IPS-15b (cell line): ENCODE measurements at regions not wholly inside any gene's neighbourhood (a gene's known extent, or its start where the extent isn't known, plus 50 kb on each side); places are given as distances from the start of the nearest gene placed in this dataset.
"Not testable (repeated sequence)": the region's sequence is repeated elsewhere in the genome, so short reads cannot be mapped to it uniquely, and the experiment has no call there.

Experiments used
- H3K27me3 ChIP-seq: one replicate; pipeline ENCODE4 v1.6.1; 2013; ENCODE audit warnings: low read length; ENCODE audit not compliant: control insufficient read depth, insufficient read depth
- H3K36me3 ChIP-seq: one replicate; pipeline ENCODE4 v1.6.1; 2013; ENCODE audit warnings: low read length; ENCODE audit not compliant: control insufficient read depth, insufficient read depth
- H3K4me1 ChIP-seq: one replicate; pipeline ENCODE4 v1.6.1; 2013; ENCODE audit warnings: mild to moderate bottlenecking, low read length; ENCODE audit not compliant: control insufficient read depth, insufficient read depth
- H3K4me3 ChIP-seq: one replicate; pipeline ENCODE4 v1.5.1; 2013; ENCODE audit warnings: low read depth, low read length
- H3K9ac ChIP-seq: one replicate; pipeline ENCODE4 v1.6.1; 2013; ENCODE audit warnings: low read depth, mild to moderate bottlenecking, low read length
- H3K9me3 ChIP-seq: one replicate; pipeline ENCODE4 v1.6.1; 2013; ENCODE audit warnings: mild to moderate bottlenecking, low read length; ENCODE audit not compliant: control insufficient read depth, insufficient read depth

DNA sequence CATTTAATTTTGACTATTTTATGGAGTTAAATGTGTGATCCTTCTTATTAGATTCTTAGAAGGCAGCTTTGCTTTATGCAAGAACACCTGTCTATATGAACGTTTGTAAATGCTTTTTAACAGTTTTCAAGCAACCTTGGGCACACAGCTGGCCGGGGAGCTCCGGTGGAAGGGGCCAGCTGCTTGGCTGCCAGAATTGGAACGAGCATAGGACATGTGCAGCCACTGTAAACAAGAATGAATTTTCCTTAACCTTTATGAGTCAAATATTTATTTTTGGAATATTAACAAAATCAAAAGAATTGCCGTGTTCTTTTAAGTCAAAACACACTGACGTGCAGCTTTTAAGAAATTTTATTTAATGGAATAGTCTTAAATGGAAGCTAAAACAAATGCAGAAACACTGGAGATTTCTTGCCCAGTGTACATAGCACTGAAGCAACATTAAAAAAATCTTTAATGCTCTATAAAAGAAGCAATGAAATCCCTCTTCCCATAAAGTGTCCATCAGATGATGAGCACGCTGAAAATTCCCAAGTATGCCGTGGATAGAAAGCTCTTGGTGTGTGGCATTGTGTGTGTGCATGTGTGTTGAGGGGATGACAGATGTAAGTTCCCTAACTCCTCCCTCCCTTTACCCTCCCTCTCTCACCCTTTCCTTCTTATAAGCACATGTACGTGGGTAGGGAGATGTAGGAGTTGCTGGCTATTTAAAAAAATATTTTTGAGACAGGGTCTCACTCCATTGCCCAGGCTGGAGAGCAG, 208.9 kb upstream of the EXOC2 start:
- no peaks in the 10 kb centered on the region for H3K36me3 ChIP-seq
- no peaks in the 10 kb centered on the region for H3K9me3 ChIP-seq

DNA sequence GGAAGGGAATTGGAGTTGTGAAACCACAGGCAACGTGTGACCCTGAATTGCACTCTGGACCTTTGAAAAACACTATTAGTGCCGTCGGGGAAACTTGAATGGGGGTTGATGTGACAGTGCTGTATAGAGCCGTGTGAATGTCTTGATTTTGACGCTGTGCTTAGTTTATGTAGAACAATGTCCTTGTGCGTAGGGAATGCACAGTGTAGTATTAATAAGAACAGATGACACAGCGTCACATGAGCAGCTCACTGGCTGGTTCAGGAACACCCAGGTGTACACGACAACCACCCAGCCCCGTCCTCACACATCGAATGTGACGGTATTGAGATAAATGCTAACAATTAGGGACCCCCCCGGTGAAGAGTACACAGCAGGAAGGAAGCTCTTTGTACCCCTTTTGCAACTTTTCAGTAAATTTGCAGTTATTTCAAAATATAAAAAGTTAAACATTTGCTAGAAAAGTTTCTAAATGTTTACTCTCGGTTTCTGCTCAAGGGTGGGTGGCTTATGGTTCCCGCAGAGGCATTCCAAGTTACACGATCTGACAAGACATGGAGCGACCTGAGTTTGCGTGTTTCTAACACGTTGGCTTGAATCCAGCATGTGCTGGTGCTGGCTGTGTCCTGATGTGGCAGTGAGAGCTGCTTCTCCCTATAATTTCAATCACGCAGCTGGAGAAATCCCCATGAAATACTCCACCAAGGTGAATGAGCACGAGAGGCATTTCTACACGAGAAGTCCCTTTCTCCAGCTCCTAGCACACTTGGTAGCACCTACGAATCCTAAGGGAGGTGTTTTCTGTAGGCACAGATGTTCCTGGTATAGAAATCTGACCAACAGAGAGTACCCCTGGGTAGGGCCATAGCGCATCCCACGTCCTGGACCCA, 208.0 kb upstream of the EXOC2 start:
- no peaks in the 10 kb centered on the region for H3K4me1 ChIP-seq
- H3K27me3 ChIP-seq: no peaks in the 10 kb centered on the region
- H3K9me3 ChIP-seq: no peaks in the 10 kb centered on the region
- no peaks in the 10 kb centered on the region for H3K36me3 ChIP-seq
- no peak overlapping the region for H3K4me3 ChIP-seq
- no peak overlapping the region for H3K9ac ChIP-seq

More for the DNA sequence above, 208.9 kb upstream of the EXOC2 start:
- Histone ChIP-seq H3K4me3 (no peak overlapping the region), H3K4me1 (no peaks in the 10 kb centered on the region), H3K9ac (no peak overlapping the region), H3K27me3 (no peaks in the 10 kb centered on the region)

DNA sequence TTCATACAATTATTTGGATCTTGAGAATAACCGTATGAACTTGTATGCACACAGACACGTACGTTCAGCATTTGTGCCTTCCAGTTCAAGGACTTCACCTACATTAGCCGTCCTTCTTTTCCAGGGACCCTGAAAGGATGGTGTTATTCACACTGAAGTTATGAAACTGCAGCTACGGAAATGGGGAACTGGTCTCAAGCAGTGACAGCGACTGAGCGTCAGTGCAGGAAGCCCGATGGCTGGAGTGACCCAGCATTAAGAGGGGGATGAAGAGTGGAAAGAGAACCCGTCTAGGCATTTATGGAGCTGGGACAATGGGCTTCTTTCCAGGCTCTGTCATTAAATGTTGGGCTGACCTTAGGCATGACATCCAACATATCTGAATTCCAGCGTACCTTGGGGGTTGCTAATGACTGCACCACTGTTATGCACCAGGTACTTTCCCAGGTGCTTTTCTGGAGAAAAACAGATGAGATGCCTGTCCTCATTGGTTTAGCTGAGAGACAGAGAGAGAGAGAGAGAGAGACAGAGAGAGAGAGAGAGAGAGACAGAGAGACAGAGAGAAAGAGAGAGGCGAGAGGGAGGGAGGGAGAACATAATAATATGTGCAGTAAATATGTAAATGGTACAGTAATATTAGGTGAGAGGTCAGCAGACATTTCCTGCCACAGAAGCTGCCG, 204.7 kb upstream of the EXOC2 start:
- Histone ChIP-seq H3K4me3 (no peak overlapping the region), H3K9me3 (no peaks in the 10 kb centered on the region), H3K4me1 (no peaks in the 10 kb centered on the region), H3K36me3 (no peaks in the 10 kb centered on the region), H3K27me3 (no peaks in the 10 kb centered on the region), H3K9ac (no peak overlapping the region)

DNA sequence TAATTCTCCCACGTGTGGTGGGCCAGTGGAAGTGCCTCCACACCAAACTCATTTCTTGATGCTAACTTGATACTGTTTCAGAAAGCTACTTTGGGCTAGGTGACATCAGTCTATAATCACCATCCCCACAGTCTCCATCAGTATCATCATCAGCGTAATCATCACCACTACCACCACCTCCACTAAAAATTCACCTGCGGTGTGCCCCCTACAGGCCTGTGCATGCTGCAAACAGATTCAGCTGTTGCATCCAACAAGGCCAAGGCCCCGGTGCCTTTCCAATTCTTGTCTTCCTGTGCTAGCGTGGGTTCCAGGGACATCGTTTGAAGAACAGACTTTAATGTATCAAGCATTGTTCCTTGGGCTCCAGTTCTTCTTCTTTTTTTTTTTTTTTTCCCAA, 201.3 kb upstream of the EXOC2 start:
- Histone ChIP-seq H3K9me3 (no peaks in the 10 kb centered on the region), H3K36me3 (no peaks in the 10 kb centered on the region), H3K4me3 (no peak overlapping the region), H3K27me3 (no peaks in the 10 kb centered on the region), H3K9ac (no peak overlapping the region), H3K4me1 (no peaks in the 10 kb centered on the region)

DNA sequence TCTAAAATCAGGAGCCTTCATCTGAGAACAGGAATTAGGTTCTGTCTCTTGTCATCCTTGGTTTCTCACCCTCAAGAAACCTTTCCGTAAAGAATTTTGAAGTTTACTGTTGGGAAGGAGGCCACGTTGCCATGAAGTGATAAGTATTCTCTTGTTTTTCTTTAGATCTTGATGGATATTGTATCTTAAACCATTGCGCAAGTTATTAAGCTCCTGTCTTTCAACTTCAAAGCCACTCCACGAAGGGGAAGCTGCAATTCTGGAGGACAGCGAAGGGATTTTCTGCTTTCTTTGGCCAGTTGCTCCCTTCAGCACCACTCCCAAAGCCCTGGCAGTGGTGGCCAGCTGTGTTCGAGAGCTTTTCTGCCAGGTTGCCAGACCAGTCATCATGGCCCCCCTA, 198.1 kb upstream of the EXOC2 start:
- no peaks in the 10 kb centered on the region for H3K27me3 ChIP-seq
- no peaks in the 10 kb centered on the region for H3K4me1 ChIP-seq
- H3K36me3 ChIP-seq: no peaks in the 10 kb centered on the region
- H3K9ac ChIP-seq: no peak overlapping the region
- H3K9me3 ChIP-seq: no peaks in the 10 kb centered on the region
- H3K4me3 ChIP-seq: no peak overlapping the region

DNA sequence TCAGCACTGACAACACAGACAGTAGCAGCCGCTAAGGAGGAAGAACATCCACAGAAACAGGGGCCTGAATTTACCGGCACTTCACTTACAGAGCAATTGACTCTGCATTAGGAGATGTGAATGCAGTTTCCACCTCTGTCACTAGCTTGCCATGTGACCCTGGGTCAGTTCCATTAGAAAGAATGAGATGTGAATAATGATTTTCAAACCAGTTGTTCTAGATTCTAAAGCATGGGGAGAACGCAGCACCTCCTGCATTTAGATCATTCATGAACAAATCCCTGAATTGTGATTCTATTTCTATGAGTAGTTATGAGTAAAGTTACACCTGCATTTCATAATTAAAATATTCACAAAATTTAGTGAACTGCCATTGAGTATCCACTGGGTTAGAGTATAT, 197.3 kb upstream of the EXOC2 start:
- Histone ChIP-seq H3K4me1 (no peaks in the 10 kb centered on the region), H3K4me3 (no peak overlapping the region), H3K36me3 (no peaks in the 10 kb centered on the region), H3K9ac (no peak overlapping the region), H3K27me3 (no peaks in the 10 kb centered on the region), H3K9me3 (no peaks in the 10 kb centered on the region)

DNA sequence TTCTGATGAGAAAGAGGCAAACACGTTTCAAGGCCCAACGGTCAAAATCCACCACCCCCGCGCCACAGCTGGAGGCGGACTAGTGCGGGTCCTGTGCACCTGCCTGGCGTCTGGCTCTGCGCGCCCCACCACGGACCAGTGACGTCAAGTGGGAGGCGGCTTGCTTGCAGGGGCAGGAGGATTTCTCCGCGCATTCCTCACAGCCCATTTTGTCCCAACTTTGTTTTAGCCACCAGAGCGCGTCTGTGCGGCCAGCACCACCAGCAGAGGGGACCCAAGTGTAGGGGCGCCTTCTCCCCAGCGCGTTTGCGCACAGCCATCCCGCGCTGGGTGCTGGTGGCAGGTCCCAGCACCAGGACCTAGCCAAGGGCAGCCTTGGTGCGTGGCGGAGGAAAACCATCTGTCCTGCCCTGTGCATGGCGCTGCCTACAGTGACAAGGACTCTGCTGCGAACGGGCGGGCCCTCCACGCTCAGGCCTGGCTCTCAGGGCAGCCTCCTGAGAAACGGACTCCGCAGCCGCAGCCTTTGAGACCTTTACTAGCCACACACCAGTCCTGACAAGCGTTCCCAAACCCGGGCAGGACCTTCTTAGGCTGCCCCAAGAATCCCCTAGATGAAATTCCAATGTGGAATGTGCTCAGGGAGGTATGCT, 194.8 kb upstream of the EXOC2 start:
- Histone ChIP-seq H3K4me1 (no peaks in the 10 kb centered on the region), H3K4me3 (no peak overlapping the region), H3K36me3 (no peaks in the 10 kb centered on the region), H3K9me3 (no peaks in the 10 kb centered on the region), H3K27me3 (no peaks in the 10 kb centered on the region), H3K9ac (no peak overlapping the region)

DNA sequence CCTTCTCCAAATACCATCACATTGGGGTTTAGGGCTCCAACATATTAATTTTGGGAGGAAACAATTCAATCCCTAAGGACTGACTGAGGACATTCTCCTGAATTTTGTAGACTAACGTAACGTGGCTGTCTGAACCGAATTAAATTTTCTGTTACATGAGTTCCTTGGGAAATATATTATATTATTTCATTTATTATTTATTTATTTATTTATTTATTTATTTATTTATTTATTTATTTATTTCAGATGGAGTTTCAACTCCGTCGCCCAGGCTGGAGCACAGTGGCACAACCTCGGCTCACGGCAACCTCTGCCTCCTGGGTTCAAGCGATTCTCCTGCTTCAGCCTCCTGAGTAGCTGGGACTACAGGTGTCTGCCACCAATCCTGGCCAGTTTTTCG, 193.2 kb upstream of the EXOC2 start:
- H3K27me3 ChIP-seq, H3K9me3 ChIP-seq: not testable (repeated sequence)

DNA sequence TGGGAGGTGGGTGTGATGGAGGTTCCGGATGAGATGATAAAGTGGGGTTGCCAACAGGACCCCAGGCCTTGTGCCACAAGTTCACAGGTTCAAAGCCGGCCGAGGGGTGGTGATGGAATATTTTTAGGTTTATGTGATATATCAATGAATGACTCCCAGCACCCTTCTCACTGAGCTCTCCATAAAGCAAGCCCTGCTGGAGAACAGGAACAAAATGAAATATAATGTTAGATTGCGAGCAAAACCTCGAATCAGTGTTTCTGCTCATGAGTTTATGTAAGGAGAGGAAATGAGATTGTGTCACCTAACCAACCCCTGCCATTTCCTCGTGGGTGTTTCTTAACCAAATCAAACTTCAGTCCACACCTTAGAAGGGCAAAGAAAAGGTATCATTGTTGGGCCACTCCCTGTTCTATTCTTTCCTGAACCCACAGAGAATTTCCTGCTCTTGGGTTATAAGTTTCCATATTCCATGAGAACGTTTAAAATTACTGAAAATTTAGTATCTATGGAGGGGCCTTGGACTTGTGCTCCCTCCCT, 192.2 kb upstream of the EXOC2 start:
- Histone ChIP-seq H3K4me1 (no peaks in the 10 kb centered on the region), H3K27me3 (no peaks in the 10 kb centered on the region), H3K36me3 (no peaks in the 10 kb centered on the region), H3K9ac (no peak overlapping the region), H3K9me3 (no peaks in the 10 kb centered on the region), H3K4me3 (no peak overlapping the region)

More for the DNA sequence above, 193.2 kb upstream of the EXOC2 start:
- H3K4me1 ChIP-seq, H3K4me3 ChIP-seq, H3K36me3 ChIP-seq, H3K9ac ChIP-seq: not testable (repeated sequence)

DNA sequence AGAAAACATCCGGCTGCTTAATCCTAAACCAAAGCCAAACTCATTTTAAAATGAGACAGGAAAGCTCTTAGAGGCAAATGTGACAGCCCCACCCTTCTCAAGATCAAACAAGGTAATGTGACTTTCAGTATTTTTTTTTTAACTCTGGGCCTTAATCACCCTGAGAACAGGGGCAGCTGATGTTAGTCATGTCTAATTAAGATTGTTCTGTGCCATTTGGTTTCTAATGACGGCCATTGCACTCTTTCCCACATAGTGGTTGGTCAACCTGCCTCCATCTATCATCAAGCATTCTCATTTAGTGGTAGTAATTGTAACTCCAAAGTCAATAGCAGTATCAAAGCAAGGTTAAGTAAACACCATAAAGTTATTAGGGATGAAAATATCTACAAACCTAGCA, 191.6 kb upstream of the EXOC2 start:
- Histone ChIP-seq H3K36me3 (no peaks in the 10 kb centered on the region), H3K4me3 (no peak overlapping the region), H3K9ac (no peak overlapping the region), H3K9me3 (no peaks in the 10 kb centered on the region), H3K4me1 (no peaks in the 10 kb centered on the region), H3K27me3 (no peaks in the 10 kb centered on the region)

DNA sequence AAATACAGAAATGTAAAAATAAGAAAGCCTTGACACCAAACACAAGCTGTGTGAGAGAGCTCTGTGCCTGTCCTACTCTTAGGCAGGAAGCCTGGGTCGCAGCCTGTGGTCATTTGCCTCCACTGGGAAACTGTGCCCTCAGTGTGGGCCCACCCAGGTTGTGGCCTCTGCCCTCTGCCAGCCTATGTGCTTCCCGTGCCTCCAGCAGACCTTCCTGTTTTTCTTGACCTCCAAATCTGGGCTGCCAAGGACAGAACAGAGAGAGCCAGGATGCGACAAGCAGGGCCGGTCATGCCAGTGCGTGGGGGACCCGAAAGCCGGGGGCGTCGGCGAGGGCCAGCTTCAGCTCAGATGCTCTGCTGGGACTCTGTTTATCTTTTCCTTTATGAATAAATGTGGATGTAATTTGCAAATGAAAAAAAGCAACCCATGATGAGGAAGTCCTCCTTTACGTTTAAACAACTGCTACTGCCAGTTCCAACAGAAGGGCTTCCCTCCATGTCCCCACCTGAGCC, 189.2 kb upstream of the EXOC2 start:
- Histone ChIP-seq H3K9me3 (no peaks in the 10 kb centered on the region), H3K36me3 (no peaks in the 10 kb centered on the region), H3K4me1 (no peaks in the 10 kb centered on the region)

More for the DNA sequence above, 189.2 kb upstream of the EXOC2 start:
- H3K27me3 ChIP-seq: no peaks in the 10 kb centered on the region
- no peak overlapping the region for H3K9ac ChIP-seq
- no peak overlapping the region for H3K4me3 ChIP-seq
